GM12872 (cell line): ENCODE measurements at regions not wholly inside any gene's neighbourhood (a gene's known extent, or its start where the extent isn't known, plus 50 kb on each side); places are given as distances from the start of the nearest gene placed in this dataset.

Experiments
- TF ChIP-seq, protein P1 (sequence below): IDR thresholded peaks from 3 replicates; pipeline ENCODE4 v1.5.1; 2011; ENCODE audit warnings: low read depth, mild to moderate bottlenecking, low read length, moderate library complexity; ENCODE audit not compliant: insufficient read depth

DNA sequence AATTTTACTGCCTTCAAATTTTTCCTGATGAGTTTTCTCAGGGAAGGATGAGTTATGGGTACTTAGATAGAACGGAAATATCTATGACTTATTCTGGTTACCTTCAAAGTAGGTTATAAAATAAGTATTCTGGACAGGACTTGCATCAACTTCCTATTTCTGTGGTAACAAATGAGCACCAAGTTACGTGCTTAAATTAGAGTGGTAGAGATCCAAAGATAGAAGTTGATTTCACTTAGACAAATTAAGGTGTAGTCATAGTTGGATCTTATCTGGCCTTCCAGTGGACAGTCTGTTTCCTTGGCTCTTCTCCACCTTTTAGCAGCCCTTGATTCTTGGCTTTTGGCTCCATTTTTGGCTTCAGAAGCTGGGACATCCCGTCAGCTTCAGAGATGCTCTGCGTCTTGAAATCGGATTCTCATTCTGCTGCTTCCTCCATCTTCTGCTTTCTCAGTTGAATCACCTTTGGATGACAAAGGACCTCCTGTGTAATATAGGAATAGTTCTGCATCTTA is 109.9 kb downstream of the ZNF518B start:
- TF ChIP-seq, protein P1, sequence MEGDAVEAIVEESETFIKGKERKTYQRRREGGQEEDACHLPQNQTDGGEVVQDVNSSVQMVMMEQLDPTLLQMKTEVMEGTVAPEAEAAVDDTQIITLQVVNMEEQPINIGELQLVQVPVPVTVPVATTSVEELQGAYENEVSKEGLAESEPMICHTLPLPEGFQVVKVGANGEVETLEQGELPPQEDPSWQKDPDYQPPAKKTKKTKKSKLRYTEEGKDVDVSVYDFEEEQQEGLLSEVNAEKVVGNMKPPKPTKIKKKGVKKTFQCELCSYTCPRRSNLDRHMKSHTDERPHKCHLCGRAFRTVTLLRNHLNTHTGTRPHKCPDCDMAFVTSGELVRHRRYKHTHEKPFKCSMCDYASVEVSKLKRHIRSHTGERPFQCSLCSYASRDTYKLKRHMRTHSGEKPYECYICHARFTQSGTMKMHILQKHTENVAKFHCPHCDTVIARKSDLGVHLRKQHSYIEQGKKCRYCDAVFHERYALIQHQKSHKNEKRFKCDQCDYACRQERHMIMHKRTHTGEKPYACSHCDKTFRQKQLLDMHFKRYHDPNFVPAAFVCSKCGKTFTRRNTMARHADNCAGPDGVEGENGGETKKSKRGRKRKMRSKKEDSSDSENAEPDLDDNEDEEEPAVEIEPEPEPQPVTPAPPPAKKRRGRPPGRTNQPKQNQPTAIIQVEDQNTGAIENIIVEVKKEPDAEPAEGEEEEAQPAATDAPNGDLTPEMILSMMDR: no peak

DNA sequence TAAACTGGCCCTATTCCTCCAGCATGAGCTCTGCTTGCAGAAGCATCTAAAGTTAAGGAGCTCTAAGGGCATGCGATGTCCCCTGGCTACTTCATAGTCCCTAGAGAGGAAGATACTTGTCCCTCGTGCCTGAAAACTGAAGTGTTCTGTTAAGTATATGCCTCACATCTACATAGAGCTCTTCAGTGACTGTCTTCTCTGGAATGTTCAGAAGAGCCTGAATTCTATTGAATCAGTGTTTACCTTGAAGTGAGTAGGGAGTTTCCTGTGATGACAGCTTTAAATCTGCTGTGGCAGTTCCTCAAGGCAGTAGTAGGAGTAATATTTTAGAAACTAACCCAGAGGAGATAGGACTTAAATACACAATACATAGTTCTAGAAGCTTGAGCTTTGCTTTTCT is 111.2 kb downstream of the ZNF518B start:
- TF ChIP-seq, protein P1: no peak

DNA sequence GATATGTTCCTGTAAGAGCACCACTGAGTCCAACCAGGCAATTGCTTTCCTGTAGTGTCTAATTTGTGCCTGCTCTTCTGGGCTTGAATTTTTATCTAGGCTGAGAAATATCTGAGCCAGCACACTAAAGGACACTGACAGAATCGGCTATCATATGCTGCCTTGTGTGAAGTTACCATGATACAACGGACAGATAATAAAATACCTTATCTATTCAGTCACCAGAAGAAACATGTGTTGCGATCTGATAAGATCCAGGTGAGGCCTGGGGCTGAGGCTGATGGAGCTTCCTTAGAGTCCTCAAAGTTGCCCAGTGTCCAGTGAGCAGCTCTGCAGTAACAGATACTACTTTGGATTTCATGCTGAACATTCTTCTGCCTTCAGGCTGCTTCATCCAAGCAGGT is 111.8 kb downstream of the ZNF518B start:
- TF ChIP-seq, protein P1: no peak

DNA sequence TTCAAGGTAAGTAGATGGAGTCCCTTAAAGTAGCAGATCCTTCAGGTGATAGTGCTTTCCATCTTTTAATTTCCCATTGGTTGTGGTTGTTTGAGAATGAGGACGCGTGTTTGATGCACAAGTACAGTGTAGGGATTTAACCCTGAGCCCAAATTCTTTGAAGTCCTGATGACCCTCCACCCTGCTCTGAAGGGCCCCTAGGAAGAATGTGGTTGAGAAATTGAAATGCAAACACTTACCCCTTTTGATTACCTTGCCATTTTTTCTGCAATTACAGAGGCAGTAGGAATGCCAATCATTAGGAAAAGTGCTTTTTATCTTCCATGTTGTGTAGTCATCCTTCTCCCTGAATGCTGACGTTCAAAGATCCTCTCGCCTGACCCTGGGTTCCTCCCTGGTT is 112.4 kb downstream of the ZNF518B start:
- TF ChIP-seq, protein P1: no peak

DNA sequence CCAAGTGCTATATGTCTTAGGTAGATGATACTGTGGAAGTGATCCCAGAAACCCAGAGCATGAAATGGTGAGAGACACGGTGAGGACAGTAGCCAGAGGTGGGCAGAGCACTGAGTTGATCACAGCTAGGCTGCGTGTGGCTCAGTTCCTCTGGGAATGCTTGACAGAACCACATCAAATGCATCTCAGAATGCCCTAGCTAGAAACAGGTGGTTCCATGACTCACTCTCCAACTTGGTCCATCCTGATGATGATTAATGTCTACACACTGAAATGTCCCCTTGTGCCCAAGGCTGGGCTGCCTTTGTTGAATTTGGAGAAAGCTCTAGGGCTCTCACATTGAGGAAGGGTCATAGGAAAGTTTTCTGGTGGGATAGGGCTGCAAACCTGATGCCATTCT is 113.6 kb downstream of the ZNF518B start:
- TF ChIP-seq, protein P1: no peak

DNA sequence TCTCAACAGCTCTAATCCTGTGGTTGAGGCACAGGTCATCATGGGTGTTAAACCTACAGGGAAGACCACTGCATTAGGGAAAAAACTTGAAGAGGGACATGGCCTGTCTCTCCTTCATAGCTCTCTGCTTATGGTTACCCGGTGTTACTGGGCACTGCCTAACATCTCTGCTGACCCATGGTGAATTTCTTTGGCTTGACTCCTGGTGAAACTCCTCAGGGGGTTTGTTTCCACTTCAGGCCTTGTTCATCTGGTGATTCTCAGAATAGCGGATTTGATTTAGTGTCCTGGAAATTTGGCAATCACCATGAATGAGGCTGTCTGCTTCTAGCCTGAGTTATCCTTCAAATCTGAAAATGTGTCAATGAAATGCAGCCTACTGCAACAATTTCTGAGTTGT is 114.4 kb downstream of the ZNF518B start:
- TF ChIP-seq, protein P1: no peak

DNA sequence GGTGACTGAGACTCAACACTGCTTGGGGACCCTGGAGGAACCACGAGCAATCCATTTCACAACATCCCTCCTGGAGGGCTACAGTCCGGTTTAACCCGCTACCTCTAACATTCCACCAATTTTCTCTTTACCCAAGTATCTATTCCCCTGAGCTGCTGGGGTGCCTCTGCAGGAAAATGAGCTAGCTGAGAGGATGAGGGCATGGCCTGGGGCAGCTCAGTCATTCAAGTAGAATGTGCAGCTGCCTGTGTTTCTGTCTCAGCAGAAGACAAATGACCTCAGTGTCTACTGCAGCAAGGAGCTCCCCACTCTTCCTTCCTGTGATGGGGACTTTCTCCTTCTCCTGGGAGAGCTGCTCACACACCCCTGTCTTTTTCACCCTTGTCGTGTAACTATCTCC is 120.8 kb downstream of the ZNF518B start:
- TF ChIP-seq, protein P1: no peak
